PC-3 (cell line): ENCODE measurements at regions not wholly inside any gene's neighbourhood (a gene's known extent, or its start where the extent isn't known, plus 50 kb on each side); places are given as distances from the start of the nearest gene placed in this dataset.

Source experiments
- ATAC-seq: fragments of 200-7000 bp; cut with Tn5 transposase; 2 replicates; pipeline ENCODE4 v1.9.1; 2020; ENCODE audit warnings: mild to moderate bottlenecking, moderate library complexity
- BruUV-seq: library from RNA; stranded (reverse); fragments of 400-500 nt; replicated peaks from 2 replicates; lab custom pipeline; 2021; lab: Mats Ljungman, UMichigan
- CTCF ChIA-PET: fragments of 300-600 bp; sonication (Branson Sonifier 250); formaldehyde crosslinking; loops from one replicate; lab custom pipeline; 2022; ENCODE audit warnings: antibody characterized with exemption; lab: Charles Lee
- POLR2A ChIA-PET: fragments of 300-600 bp; sonication (Branson Sonifier 250); formaldehyde crosslinking; loops from one replicate; lab custom pipeline; 2022; ENCODE audit warnings: antibody characterized with exemption; ENCODE audit not compliant: unreplicated experiment; lab: Charles Lee
- DNase-seq: peaks from one replicate; pipeline ENCODE4 v3.0.0-alpha.2; 2015
- H2AFZ ChIP-seq: fragments of 300-600 bp; sonication (generic); 2 replicates; pipeline ENCODE4 v1.6.0; 2016; ENCODE audit warnings: antibody characterized with exemption, low read length
- H3F3A ChIP-seq: fragments of 300-600 bp; sonication (generic); one replicate; pipeline ENCODE4 v1.6.0; 2017; ENCODE audit warnings: antibody characterized with exemption, low read length, control low read depth, mild to moderate bottlenecking; ENCODE audit not compliant: unreplicated experiment
- H3K27ac ChIP-seq: fragments of 300-600 bp; sonication (generic); 2 replicates; pipeline ENCODE4 v1.5.1; 2016; ENCODE audit warnings: mild to moderate bottlenecking, low read length
- H3K27me3 ChIP-seq: fragments of 300-600 bp; sonication (generic); 2 replicates; pipeline ENCODE4 v1.6.1; 2016; ENCODE audit warnings: low read length, mixed read lengths
- H3K36me3 ChIP-seq: fragments of 300-600 bp; sonication (generic); 2 replicates; pipeline ENCODE4 v1.6.1; 2016; ENCODE audit warnings: low read depth, mixed run types, low read length, mixed read lengths
- H3K4me1 ChIP-seq: fragments of 300-600 bp; sonication (generic); 2 replicates; pipeline ENCODE4 v1.5.1; 2016; ENCODE audit warnings: low read length; ENCODE audit not compliant: insufficient read depth
- H3K4me2 ChIP-seq: fragments of 300-600 bp; sonication (generic); 2 replicates; pipeline ENCODE4 v1.6.0; 2016; ENCODE audit warnings: low read length
- H3K4me3 ChIP-seq: fragments of 300-600 bp; sonication (generic); 2 replicates; pipeline ENCODE4 v1.5.1; 2016; ENCODE audit warnings: mild to moderate bottlenecking, low read length, mixed read lengths
- H3K79me2 ChIP-seq: fragments of 300-600 bp; sonication (generic); 2 replicates; pipeline ENCODE4 v1.6.1; 2017; ENCODE audit warnings: low read length, mixed read lengths
- H3K9ac ChIP-seq: fragments of 300-600 bp; sonication (generic); 2 replicates; pipeline ENCODE4 v1.6.0; 2016; ENCODE audit warnings: mild to moderate bottlenecking, low read length
- H3K9me2 ChIP-seq: fragments of 300-600 bp; sonication (generic); replicated peaks from 2 replicates; pipeline ENCODE4 v1.6.1; 2016; ENCODE audit warnings: mixed run types, low read length, mixed read lengths
- H3K9me3 ChIP-seq: fragments of 300-600 bp; sonication (generic); 2 replicates; pipeline ENCODE4 v1.6.1; 2016; ENCODE audit warnings: low read length, mixed read lengths
- H4K20me1 ChIP-seq: fragments of 300-600 bp; sonication (generic); 2 replicates; pipeline ENCODE4 v1.6.1; 2016; ENCODE audit warnings: low read length, mixed read lengths
- EZH2 ChIP-seq: fragments of 300-600 bp; sonication (generic); IDR thresholded peaks from one replicate; pipeline ENCODE4 v1.6.1; 2017; ENCODE audit warnings: antibody characterized with exemption, mild to moderate bottlenecking, low read length; ENCODE audit not compliant: unreplicated experiment
- EZH2phosphoT487 ChIP-seq: fragments of 300-600 bp; sonication (generic); IDR thresholded peaks from 2 replicates; pipeline ENCODE4 v1.6.1; 2018; ENCODE audit warnings: mild to moderate bottlenecking, antibody characterized with exemption, low read length, borderline replicate concordance
- intact Hi-C: fragments of 100-400 bp; cut with micrococcal nuclease; formaldehyde crosslinking; loops from 2 replicates; pipeline ENCODE4 v1.9.0; 2023
- TF ChIP-seq, protein P1 (sequence below): fragments of 300-600 bp; sonication (generic); conservative IDR thresholded peaks from 2 replicates; pipeline ENCODE4 v1.5.1; 2017; ENCODE audit warnings: antibody characterized with exemption, low read depth, mild to moderate bottlenecking, low read length

DNA sequence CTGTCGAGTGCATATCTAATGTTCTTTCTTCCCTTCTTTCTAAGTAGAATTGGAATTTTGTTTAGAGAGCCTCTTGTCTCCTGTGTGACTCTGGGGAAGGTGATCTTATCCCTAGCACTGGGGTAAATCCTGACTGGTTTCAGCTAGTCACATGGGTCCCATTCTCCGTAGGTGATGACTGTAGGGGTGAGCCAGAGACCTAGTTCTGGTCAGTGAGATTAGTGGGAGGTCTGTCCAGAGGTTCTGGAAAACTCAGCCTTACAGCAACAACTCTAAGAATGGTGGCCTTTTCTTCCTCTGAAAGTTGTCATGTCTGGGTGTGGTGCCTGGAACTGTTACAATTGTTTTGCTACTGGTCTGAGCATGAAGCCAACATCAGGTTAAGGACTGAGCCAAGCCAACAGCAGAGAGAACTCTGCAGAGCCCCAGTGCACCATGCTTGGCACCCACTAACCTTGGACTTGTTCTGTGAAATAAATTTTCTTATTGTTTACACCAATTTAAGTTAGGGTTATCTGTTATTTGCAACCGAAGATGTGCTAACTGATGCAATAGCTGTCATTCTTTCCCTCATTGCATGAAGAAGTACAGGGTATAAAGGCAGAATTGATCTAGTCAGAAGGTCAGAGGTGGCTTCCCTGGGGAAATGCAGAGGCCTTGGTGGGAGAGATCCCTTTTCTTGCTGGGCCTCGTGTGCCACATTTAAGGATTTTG, 56.8 kb upstream of the TULP4 start:
- no peak overlapping the region for H2AFZ ChIP-seq
- no peak overlapping the region for H3K27ac ChIP-seq
- no TSS peak for BruUV-seq
- no peaks in the 10 kb centered on the region for H3K9me2 ChIP-seq
- intact Hi-C loops = no loop called here
- H3K9me3 ChIP-seq = no peaks in the 10 kb centered on the region
- H3K79me2 ChIP-seq = peaks cover 54% of the 10 kb centered on the region
- no peaks in the 10 kb centered on the region for H3K4me1 ChIP-seq
- ChIA-PET CTCF (no interaction called here), POLR2A (interaction anchor here (0.6 kb wide), 1 partner anchor 648 kb away, joined by 3 read pairs; no protein-coding TSS in a partner anchor)
- H3K4me2 ChIP-seq = no peak overlapping the region
- H3F3A ChIP-seq = no peaks in the 10 kb centered on the region
- DNase-seq (no peak), ATAC-seq (no peak)
- TF ChIP-seq EZH2 (no peak), EZH2phosphoT487 (no peak)
- TF ChIP-seq, protein P1, sequence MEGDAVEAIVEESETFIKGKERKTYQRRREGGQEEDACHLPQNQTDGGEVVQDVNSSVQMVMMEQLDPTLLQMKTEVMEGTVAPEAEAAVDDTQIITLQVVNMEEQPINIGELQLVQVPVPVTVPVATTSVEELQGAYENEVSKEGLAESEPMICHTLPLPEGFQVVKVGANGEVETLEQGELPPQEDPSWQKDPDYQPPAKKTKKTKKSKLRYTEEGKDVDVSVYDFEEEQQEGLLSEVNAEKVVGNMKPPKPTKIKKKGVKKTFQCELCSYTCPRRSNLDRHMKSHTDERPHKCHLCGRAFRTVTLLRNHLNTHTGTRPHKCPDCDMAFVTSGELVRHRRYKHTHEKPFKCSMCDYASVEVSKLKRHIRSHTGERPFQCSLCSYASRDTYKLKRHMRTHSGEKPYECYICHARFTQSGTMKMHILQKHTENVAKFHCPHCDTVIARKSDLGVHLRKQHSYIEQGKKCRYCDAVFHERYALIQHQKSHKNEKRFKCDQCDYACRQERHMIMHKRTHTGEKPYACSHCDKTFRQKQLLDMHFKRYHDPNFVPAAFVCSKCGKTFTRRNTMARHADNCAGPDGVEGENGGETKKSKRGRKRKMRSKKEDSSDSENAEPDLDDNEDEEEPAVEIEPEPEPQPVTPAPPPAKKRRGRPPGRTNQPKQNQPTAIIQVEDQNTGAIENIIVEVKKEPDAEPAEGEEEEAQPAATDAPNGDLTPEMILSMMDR = no peak
- H4K20me1 ChIP-seq = no peaks in the 10 kb centered on the region
- H3K9ac ChIP-seq = no peak overlapping the region
- no peaks in the 10 kb centered on the region; the same call in 1 of the 2 replicates for H3K36me3 ChIP-seq
- no peaks in the 10 kb centered on the region for H3K27me3 ChIP-seq
- H3K4me3 ChIP-seq = no peak overlapping the region

DNA sequence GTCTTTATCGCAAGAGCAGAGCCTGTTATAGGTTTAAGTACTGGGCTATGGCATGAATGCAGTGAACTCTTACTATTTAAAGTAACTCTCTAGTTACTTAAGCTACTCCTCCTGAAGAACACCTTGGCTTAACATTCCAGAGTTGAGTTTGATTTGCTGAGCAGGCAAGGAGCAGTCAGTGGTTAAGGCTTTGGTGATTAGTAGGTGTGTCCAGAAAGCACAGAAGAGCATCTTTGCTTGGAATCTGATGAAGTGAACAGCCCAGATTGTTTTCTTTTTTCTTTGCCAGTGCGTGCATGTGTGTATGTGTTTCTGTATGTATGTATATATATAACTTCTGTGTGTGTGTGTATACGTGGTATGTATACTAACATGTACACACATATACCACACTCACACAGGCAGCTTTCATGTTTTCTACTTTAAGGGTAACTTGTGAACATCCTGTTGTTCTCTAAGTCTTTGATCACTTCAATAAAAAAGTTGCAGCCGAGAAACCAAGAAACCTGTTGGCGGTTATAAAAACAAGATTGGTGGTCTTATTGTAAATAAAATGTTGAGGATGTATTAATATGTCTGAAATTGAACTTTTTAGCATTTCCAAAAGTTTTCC, 56.2 kb upstream of the TULP4 start:
- Histone ChIP-seq H3K9me3 (no peaks in the 10 kb centered on the region), H3K9ac (no peak overlapping the region), H3K4me3 (no peak overlapping the region), H3K27ac (no peak overlapping the region), H4K20me1 (no peaks in the 10 kb centered on the region), H2AFZ (no peak overlapping the region), H3K4me1 (no peaks in the 10 kb centered on the region), H3K27me3 (no peaks in the 10 kb centered on the region), H3K4me2 (no peak overlapping the region), H3K79me2 (peaks cover 50% of the 10 kb centered on the region), H3K9me2 (no peaks in the 10 kb centered on the region), H3F3A (no peaks in the 10 kb centered on the region), H3K36me3 (no peaks in the 10 kb centered on the region)
- TF ChIP-seq, protein P1 = no peak
- TF ChIP-seq EZH2 = no peak
- no peak for TF ChIP-seq EZH2phosphoT487
- no TSS peak for BruUV-seq
- POLR2A ChIA-PET = interaction anchor here (0.6 kb wide), 1 partner anchor 647 kb away, joined by 3 read pairs; no protein-coding TSS in a partner anchor
- CTCF ChIA-PET = no interaction called here
- no peak for DNase-seq
- intact Hi-C loops = no loop called here
- no peak for ATAC-seq
